KMS-11 (cell line): ENCODE measurements at regions not wholly inside any gene's neighbourhood (a gene's known extent, or its start where the extent isn't known, plus 50 kb on each side); places are given as distances from the start of the nearest gene placed in this dataset.

Source experiments
- H2AFZ ChIP-seq: fragments of 200-600 bp; sonication (generic); 2 replicates; pipeline ENCODE4 v1.6.1; 2016; ENCODE audit warnings: antibody characterized with exemption, mixed run types, low read depth
- H3K27ac ChIP-seq: fragments of 200-600 bp; sonication (generic); 2 replicates; pipeline ENCODE4 v1.6.1; 2016; ENCODE audit warnings: mild to moderate bottlenecking, mixed run types
- H3K27me3 ChIP-seq: fragments of 200-600 bp; sonication (generic); 2 replicates; pipeline ENCODE4 v1.6.1; 2017; ENCODE audit warnings: mild to moderate bottlenecking, low read depth, mixed run types, moderate library complexity; ENCODE audit not compliant: insufficient read depth
- H3K36me3 ChIP-seq: fragments of 200-600 bp; sonication (generic); 2 replicates; pipeline ENCODE4 v1.6.1; 2017; ENCODE audit warnings: mild to moderate bottlenecking, mixed run types; ENCODE audit not compliant: insufficient read depth
- H3K4me1 ChIP-seq: fragments of 200-600 bp; sonication (generic); 2 replicates; pipeline ENCODE4 v1.6.1; 2016; ENCODE audit warnings: mild to moderate bottlenecking, low read depth, mixed run types; ENCODE audit not compliant: poor library complexity, severe bottlenecking
- H3K4me2 ChIP-seq: fragments of 200-600 bp; sonication (generic); 2 replicates; pipeline ENCODE4 v1.7.0; 2016; ENCODE audit warnings: mild to moderate bottlenecking, mixed run types
- H3K4me3 ChIP-seq: fragments of 200-600 bp; sonication (generic); IDR thresholded peaks from 2 replicates; pipeline ENCODE4 v1.6.1; 2017; ENCODE audit warnings: low read depth, low read length, mixed read lengths; ENCODE audit not compliant: insufficient read depth
- H3K79me2 ChIP-seq: fragments of 200-600 bp; sonication (generic); 2 replicates; pipeline ENCODE4 v1.6.1; 2016; ENCODE audit warnings: low read depth, mixed run types; ENCODE audit not compliant: insufficient read depth
- H3K9ac ChIP-seq: fragments of 200-600 bp; sonication (generic); 2 replicates; pipeline ENCODE4 v1.6.1; 2016; ENCODE audit warnings: mild to moderate bottlenecking, mixed run types
- H4K20me1 ChIP-seq: fragments of 200-600 bp; sonication (generic); 2 replicates; pipeline ENCODE4 v1.6.1; 2016; ENCODE audit warnings: mild to moderate bottlenecking, mixed run types; ENCODE audit not compliant: insufficient read depth
- CTCF ChIP-seq: fragments of 200-600 bp; sonication (generic); conservative IDR thresholded peaks from 2 replicates; pipeline ENCODE4 v1.6.1; 2017; ENCODE audit warnings: low read depth, mild to moderate bottlenecking, antibody characterized with exemption, low read length, moderate library complexity, mixed read lengths

- H3K27ac ChIP-seq: no peak overlapping the region
- no peak overlapping the region for H3K4me3 ChIP-seq
Observed at GRCh38 chr12:16984484-16984883, 378.5 kb upstream of the LMO3 start.

GRCh38 chr12:16972923-16973770 is 367.2 kb upstream of the LMO3 start:
- no peak for TF ChIP-seq CTCF
- no peak overlapping the region for H3K9ac ChIP-seq
- no peaks in the 10 kb centered on the region for H4K20me1 ChIP-seq
- H3K79me2 ChIP-seq: no peaks in the 10 kb centered on the region
- no peak overlapping the region for H3K27ac ChIP-seq
- no peak overlapping the region for H3K4me2 ChIP-seq
- no peak overlapping the region for H3K4me3 ChIP-seq
- peaks cover 5% of the 10 kb centered on the region for H3K4me1 ChIP-seq
- H3K36me3 ChIP-seq: no peaks in the 10 kb centered on the region
- H3K27me3 ChIP-seq: no peaks in the 10 kb centered on the region
- no peak overlapping the region for H2AFZ ChIP-seq

More at GRCh38 chr12:16984484-16984883, 378.5 kb upstream of the LMO3 start:
- Histone ChIP-seq H4K20me1 (no peaks in the 10 kb centered on the region), H3K79me2 (no peaks in the 10 kb centered on the region), H3K27me3 (no peaks in the 10 kb centered on the region), H3K4me2 (no peak overlapping the region; the same call in 1 of the 2 replicates), H3K36me3 (no peaks in the 10 kb centered on the region), H3K9ac (no peak overlapping the region), H3K4me1 (no peaks in the 10 kb centered on the region), H2AFZ (peak overlapping the region; percentile 25; the same call in 1 of the 2 replicates)
- TF ChIP-seq CTCF: no peak

GRCh38 chr12:16962889-16963288 is 356.9 kb upstream of the LMO3 start:
- no peak for TF ChIP-seq CTCF
- H4K20me1 ChIP-seq: no peaks in the 10 kb centered on the region
- H3K27ac ChIP-seq: no peak overlapping the region
- no peak overlapping the region for H3K4me2 ChIP-seq
- H3K36me3 ChIP-seq: no peaks in the 10 kb centered on the region
- no peaks in the 10 kb centered on the region for H3K4me1 ChIP-seq
- no peak overlapping the region for H2AFZ ChIP-seq
- no peak overlapping the region for H3K4me3 ChIP-seq
- no peaks in the 10 kb centered on the region for H3K27me3 ChIP-seq
- no peak overlapping the region for H3K9ac ChIP-seq
- H3K79me2 ChIP-seq: no peaks in the 10 kb centered on the region

GRCh38 chr12:16955083-16955657 is 349.2 kb upstream of the LMO3 start:
- no peak overlapping the region for H3K27ac ChIP-seq
- H3K27me3 ChIP-seq: no peaks in the 10 kb centered on the region
- no peak overlapping the region for H3K4me2 ChIP-seq
- H3K36me3 ChIP-seq: no peaks in the 10 kb centered on the region
- no peaks in the 10 kb centered on the region for H4K20me1 ChIP-seq
- no peak overlapping the region for H2AFZ ChIP-seq
- no peak overlapping the region for H3K4me3 ChIP-seq
- no peak overlapping the region for H3K9ac ChIP-seq
- H3K4me1 ChIP-seq: no peaks in the 10 kb centered on the region
- TF ChIP-seq CTCF: no peak
- H3K79me2 ChIP-seq: no peaks in the 10 kb centered on the region
